GM12865 (cell line): ENCODE measurements at regions not wholly inside any gene's neighbourhood (a gene's known extent, or its start where the extent isn't known, plus 50 kb on each side); places are given as distances from the start of the nearest gene placed in this dataset.
A peak's percentile ranks its signal among the peaks of the same experiment; 100 is the strongest.

Source experiments
- DNase-seq: peaks from one replicate; pipeline ENCODE4 v3.0.0; 2010; ENCODE audit warnings: low read depth
- H3K4me3 ChIP-seq: 2 replicates; pipeline ENCODE4 v1.5.1; 2011; ENCODE audit warnings: mild to moderate bottlenecking, low read depth, low read length, control low read depth
- TF ChIP-seq, protein P1 (sequence below): IDR thresholded peaks from 2 replicates; pipeline ENCODE4 v1.5.1; 2011; ENCODE audit warnings: low read length, control low read depth, low read depth, inconsistent platforms; ENCODE audit not compliant: insufficient read depth; ENCODE audit errors: missing control alignments

DNA sequence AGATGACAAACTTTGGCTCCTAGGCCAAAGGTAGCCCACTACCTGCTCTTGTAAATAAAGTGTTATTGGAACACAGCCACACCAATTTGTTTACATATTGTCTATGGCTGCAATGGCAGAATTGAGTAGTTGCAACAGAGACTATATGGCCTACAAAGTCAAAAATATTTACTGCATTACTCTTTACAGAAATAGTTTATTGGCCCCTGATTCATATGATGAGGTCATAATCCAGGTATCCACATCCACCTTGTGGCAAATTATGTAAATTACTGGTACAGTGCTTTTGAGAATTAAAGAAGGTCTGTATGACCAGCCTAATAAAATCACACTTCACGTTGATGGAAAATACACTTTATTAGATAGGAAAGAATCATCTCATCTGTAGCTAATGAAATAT is 337.0 kb upstream of the DDX53 start:
- DNase-seq: no peak
- TF ChIP-seq, protein P1, sequence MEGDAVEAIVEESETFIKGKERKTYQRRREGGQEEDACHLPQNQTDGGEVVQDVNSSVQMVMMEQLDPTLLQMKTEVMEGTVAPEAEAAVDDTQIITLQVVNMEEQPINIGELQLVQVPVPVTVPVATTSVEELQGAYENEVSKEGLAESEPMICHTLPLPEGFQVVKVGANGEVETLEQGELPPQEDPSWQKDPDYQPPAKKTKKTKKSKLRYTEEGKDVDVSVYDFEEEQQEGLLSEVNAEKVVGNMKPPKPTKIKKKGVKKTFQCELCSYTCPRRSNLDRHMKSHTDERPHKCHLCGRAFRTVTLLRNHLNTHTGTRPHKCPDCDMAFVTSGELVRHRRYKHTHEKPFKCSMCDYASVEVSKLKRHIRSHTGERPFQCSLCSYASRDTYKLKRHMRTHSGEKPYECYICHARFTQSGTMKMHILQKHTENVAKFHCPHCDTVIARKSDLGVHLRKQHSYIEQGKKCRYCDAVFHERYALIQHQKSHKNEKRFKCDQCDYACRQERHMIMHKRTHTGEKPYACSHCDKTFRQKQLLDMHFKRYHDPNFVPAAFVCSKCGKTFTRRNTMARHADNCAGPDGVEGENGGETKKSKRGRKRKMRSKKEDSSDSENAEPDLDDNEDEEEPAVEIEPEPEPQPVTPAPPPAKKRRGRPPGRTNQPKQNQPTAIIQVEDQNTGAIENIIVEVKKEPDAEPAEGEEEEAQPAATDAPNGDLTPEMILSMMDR: no peak
- H3K4me3 ChIP-seq: no peak overlapping the region

DNA sequence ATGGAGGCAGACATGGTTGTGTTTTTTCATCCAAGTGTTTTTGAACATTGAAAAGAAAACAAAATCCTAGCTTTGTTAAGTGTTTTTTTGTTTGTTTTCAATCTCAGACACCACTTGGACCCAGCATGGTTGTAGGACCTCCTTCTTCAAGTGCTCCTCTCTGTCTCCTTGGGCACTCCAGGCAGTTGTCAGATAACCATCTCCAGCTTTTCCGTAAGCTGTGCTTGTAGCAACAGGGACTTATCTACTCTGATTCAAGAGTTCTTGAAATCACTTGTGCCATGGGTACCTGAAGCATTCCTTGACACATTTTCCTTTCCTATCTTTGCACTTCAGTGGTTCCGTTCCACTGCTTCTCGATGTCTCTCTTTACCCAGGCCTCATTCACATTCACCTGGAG is 334.9 kb upstream of the DDX53 start:
- H3K4me3 ChIP-seq: no peak overlapping the region
- TF ChIP-seq, protein P1: no peak
- DNase-seq: no peak

DNA sequence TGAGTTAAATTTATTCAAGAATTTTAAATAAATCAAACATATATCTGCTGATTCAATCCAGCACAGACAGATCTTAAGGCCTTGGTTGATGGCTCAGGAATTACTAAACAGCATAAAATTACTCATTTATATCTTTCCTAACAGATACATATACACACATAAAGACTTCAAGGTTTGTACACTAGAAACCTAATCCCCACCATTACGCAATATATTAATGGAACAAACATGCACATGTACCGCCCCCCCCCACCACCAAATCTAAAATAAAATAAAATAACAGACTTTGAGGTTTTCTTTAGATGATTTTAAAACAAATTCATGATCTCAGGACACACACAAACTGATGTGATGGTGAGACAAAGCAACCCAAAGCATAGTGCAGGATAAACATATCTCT is 333.9 kb upstream of the DDX53 start:
- H3K4me3 ChIP-seq: no peak overlapping the region
- TF ChIP-seq, protein P1: no peak
- DNase-seq: no peak

- DNase-seq: peak; percentile 18
- no peak overlapping the region for H3K4me3 ChIP-seq
- TF ChIP-seq, protein P1: peak; percentile 23
Observed at GRCh38 chrX:22666441-22666840, 333.3 kb upstream of the DDX53 start.

DNA sequence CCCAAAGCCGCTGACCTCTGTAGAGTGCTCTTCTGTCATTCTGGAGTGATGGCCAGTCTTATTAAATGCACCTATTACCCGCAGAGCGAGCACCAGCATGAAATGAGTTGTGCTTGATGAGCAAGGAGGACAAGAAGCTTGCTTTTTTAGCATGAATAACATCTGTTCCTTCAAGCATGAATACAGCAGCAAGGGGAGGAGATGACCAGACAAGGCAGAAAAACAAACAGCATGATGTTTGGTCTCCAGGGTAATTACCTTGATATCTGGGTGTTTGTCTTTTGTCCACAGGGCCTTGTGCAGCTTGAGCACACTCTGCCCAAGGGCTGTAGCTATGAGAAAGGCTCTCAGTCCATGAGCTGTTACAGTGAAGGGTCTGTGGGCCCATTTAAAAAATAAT is 324.8 kb upstream of the DDX53 start:
- H3K4me3 ChIP-seq: no peak overlapping the region
- DNase-seq: no peak
- TF ChIP-seq, protein P1: no peak

DNA sequence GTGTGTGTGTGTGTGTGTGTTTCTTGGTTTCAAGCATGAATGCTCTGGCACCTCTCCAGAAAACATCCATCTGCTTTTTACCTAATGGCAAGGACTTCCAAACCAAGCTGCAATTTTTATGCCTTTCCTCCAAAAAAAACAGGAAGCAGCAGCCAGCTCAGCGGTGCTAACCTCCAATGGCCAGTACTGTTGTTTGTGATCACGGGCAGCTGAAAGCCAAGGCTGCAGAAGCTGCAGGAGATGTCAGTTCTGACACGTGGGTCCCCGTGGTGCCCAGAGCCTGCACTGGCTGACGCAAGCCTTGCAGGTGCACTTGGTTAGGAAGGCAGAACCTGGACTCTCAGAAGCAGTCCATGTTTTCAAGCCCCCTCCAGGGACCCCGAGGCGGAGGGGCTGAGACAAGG is 313.6 kb upstream of the DDX53 start:
- no peak overlapping the region for H3K4me3 ChIP-seq
- no peak for DNase-seq
- TF ChIP-seq, protein P1: no peak

DNA sequence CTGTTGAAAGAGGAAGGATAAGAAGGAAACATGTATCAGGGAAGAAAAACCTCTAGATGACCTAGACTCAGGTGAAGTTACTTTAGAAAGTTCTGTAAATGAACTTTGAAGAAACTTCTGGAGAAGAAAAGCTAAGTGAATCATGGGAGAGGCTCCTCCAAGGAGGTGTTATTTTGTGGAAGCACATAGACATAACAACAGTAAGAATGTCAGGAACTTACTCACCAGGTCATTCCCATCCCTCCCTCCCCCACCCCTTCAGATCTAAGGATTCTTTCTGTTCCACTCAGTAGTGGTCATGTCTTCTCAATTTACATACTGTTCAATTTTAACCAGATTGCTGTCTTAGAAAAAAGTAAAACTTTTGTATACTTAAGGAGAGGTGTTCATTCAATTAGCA is 310.5 kb upstream of the DDX53 start:
- no peak overlapping the region for H3K4me3 ChIP-seq
- TF ChIP-seq, protein P1: no peak
- no peak for DNase-seq
